Right kidney (tissue), 1 donor: ENCODE measurements at regions not wholly inside any gene's neighbourhood (a gene's known extent, or its start where the extent isn't known, plus 50 kb on each side); places are given as distances from the start of the nearest gene placed in this dataset.

ENCODE experiments used
- DNase-seq: peaks from one replicate; pipeline ENCODE4 v3.0.0-alpha.2; 2016

DNA sequence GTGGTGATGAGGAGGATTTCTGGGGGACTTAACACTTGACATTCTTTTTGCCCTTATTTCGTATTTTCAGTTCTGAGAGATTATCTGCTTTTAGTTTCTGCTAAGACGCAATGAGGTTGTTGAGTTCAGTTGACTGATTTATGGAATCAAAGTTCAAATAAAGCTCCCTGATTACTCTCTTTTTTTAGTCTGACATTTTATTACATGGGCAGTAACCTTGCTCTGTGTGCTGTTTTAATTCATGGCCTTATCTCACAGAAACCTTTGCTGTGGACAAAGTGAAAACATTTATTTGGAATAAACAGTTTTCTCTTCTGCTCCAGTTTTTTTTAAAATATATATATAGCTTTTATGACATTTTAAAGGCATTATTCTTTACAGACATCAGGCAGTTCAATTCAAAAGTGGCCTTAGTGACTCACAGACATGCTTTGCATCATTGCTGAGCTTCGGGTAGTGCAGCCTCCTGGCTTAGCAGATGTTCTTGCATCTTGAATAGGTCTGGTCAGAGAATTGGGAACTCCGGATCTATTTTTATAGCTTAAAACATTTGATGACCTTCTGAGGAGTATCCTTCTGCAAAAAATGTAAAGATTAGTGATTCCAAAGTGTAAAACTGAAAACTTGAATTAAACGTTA is 162.9 kb downstream of the FAM170A start:
- DNase-seq: peak; percentile 14

DNA sequence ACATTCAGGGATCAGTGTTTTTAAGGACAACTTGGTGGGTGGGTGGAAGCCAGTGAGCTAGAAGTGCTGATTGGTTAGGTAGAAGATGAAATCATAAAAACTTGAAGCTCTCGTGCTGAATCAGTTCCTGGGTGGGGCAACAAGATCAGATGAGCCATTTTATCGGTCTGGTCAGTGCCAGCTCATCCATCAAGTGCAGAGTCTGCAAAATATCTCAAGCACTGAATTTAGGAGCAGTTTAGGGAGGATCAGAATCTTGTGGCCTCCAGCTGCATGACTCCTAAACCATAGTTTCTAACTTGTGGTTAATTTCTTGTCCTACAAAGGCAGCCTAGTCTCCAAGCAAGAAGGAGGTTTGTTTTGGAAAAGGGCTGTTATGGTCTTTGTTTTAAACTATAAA is 166.4 kb downstream of the FAM170A start:
- no peak for DNase-seq

DNA sequence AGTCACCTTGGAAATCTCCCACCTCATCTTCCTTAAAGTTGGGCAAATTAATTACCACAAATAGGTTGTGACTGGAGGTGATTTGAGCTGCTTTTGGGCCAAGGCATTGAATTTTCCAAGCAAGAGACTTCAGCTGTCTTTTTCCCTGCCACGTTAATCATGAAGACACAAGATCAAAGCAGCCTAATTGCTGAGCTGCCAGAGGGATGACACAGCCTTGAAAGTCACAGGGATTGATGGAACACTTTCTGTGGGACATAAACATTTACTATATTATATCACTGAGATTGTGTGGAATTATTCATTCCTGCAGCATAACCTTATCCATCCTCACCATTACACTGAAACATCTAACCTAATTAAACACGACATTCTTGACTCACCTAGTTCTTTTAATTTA is 172.2 kb downstream of the FAM170A start:
- no peak for DNase-seq

DNA sequence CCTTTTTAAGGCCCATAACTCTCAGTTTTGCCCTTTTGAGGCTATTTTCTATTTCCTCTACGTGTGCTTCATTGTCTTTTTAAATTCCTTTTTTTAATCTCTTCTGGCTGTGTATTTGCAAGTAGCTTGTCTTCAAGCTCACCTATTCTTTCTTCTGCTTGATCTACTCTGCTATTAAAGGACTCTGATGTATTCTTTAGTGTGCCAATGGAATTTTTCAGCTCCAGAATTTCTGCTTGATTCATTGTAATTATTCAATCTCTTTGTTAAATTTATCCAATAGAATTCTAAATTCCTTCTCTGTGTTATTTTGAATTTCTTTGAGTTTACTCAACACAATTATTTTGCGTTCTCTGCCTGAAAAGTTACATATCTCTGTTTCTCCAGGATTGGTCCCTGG is 178.7 kb downstream of the FAM170A start:
- DNase-seq: no peak

- no peak for DNase-seq
Measured at GRCh38 chr5:119808474-119808873, 179.1 kb downstream of the FAM170A start.

DNA sequence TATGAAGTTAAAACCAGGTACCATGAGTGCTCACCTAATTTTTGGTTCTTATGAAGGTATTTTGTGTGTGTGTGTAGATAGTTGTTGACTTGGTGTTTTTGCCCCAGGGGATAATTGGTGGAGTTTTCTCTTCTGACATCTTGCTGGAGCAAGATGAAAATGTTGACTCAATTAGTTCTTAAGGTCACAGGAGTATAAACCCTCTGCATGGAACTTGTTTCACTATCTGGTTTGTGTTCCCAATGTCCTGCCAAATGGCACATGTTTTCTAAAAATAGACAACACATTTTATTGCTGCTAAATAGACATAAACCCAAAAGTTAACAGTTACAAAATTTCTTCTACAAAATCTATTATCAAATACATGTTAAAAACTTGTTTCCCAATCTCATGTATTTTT is 180.9 kb downstream of the FAM170A start:
- DNase-seq: no peak

DNA sequence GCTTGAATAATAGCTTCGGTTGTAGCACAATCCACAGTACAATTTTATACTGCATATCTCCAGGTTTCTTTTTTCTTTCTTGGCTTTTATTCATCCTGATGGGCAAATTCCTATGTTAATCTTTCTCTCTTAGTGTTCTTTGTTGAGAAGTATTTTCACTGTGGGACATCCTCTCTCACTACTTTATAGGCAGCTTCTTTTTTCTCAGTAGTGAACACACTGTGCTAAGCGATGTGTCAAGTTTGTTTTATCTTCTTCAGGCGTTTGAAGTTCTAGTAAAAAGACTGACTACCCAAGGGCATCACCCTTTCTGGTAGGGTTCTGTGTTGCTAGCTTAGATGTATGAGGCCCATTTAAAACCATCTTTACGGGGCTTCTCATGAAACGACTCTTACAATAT is 182.1 kb downstream of the FAM170A start:
- DNase-seq: no peak

- no peak for DNase-seq
Measured at GRCh38 chr5:119814655-119815054, 185.3 kb downstream of the FAM170A start.

DNA sequence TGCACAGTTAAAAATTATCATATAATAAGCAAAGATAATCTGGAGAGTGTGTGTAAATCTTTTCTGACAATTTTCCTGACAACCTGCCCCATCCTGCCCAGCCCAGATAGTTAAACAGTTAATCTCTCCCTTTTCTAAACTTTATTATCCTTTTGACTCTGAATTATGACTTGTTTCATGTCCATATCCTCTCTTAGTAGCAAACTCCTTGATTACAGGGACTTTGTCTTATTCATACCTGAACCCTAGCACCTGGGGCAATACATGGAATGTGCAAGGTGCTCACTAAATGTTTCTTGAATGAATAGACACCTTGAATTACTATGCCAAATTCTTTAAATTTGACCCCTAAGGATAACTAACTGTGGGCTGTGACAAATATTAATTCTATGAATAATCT is 186.7 kb downstream of the FAM170A start:
- DNase-seq: no peak

DNA sequence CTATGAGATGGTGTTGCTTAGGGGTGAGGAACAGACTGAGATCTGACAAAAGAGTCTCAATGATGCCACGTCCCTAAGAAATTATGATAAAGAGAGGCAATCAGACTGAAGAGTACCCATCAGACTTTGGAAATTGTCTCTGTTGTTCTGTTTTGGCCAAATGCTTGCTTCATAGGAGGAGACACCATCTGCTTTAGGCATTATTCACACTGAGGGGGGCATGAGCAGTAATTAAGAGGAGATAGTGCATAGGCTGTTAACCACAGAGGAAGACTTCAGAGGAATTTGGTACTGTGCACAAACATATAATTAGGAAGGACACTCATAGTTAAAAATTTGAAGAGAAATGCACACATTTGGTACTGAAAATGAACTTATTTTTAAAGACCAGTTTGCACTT is 190.7 kb downstream of the FAM170A start:
- no peak for DNase-seq

DNA sequence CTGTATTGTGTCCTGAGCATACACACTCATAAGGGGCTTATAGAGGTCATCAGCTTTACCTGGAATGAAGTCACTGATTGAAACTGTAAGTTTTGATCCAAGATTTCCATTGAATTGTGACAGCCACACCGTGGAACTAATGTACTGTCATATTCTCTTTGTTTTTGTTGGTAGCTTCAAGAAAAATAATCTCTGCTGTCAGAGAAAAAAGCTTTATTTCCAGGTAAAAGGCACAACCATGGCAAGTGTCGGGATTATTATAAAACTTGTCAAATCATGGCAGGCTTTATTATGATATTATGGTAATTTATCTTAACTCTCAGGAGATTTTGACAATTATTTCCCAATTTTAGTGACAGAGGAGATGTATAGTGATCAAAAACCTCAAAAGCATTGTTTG is 191.2 kb downstream of the FAM170A start:
- no peak for DNase-seq

- DNase-seq: no peak
Measured at GRCh38 chr5:119828541-119828940, 199.2 kb downstream of the FAM170A start.

DNA sequence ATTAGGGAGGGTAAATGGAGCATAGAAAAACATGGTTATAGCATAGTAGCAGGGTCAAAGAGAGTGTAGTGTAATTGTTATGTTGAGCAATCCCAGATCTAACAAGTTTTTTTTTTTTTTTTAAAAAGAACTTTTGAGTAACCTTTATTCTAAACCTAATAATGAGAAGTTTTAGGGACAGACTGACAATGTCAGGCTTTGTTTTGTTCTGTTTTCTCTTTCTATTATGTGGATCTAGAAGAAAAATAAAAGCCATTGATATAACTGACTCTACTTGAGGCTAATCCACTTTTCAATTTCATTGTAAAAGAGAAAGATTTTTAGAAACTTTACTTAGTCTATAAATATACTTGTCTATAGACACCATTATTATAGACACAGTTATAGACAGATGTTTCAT is 200.0 kb downstream of the FAM170A start:
- DNase-seq: no peak

DNA sequence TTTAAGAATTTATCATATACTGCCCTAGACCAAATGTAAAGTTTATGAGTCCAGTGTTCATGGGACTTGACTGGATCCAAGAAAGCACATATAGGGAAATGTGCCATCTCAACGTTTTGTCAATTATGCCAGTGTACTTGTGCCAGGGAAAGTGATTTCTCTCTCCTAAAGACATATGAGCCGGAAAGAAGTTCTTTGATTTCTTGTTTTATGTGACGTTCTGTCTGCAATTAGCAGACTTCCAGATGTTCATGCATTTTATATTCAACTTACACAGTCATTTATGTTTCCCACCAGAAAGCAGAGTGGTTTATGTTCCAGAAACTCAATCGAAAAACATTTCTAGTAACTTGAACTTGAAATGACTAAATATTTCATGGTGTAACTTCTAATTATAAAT is 203.8 kb downstream of the FAM170A start:
- DNase-seq: no peak

DNA sequence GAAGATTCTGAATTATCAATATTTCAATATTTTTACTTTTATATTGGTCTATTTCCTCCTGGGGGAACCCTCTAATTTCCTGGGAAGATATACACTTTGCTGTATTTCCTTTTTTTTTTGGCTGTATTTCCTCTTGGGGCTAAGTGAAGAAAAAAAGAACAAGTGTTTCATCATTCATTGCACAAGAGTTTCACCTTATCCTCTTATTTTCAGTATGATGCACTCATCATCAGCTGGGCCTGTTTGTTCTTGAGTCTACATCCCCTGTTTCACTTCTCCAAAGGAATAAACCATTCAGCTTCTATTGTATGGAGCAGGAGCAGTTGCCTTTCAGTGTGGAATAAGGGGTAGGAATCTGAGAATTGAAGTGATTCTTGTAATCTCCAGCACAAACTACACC is 210.8 kb downstream of the FAM170A start:
- no peak for DNase-seq

DNA sequence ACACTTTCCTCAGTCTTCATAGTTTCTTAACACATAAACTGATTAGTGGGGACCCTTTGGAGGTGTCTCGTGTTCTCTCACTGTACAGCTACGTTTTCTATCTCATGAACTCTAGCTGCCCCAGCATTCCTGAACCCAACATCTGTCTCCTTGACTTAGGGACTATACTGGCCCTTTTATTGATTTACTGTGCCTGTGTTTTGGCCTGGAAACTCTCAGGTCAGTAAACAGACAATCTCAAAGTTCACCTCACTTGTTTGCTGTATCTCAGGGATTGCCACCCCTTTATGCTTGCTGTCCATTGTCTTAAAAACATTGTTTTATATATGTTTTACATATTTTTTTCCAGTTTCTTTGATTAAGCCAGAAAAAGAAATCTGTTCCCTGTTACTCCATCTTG is 222.8 kb downstream of the FAM170A start:
- no peak for DNase-seq

DNA sequence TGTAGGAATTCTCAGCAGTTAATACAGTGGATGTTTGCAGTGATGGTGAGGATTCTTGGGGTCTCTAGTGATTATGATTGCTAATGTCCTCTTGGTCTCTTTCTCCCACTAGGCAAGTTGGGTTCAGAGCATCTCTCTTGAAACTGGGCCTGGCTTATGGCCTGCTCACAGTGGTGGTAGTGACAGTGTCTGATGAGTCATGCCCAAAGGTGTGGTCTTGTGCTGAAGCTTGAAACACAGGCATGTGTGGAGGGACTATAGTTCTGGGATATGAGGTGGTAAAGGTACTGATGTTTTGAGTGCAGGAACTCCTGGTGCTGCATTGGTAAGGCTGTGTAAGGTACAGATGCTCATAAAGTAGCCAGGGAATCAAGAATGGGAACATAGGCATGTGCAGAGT is 231.1 kb downstream of the FAM170A start:
- no peak for DNase-seq

DNA sequence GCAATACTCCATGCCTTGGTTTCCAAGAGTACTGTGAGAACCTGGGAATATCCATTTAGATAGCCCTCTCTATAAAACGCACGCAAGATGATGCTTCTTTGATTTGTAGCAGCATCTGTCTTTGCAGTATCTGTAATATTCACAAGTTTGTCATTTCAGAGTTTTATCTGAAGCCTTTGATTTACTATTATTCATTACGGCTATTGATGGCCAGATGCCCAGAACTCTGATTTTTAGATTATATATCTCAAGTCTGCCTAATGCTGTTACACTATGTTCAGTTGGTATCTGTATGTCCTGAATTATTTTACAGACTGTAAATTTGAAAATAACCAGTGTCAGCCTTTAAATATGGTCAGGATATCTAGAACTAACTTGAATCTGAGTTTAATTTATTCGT is 233.3 kb downstream of the FAM170A start:
- DNase-seq: no peak

DNA sequence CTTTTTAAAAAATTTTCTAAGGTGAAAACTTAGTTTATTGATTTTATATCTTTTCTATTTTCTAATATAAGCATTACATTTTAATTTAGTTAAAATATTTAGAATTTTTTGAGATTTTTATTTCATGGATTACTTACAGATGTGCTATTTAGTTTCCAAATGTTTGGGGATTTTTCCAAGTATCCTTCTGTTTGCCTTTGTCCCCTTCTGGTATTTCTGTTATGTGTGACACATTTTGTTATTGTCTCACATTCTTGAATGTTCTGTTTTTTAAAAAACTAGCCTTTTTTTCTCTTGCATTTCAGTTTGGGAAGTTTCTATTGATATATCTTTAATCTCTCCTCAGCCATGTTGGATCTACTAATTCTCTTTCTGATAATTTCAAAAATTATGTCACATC is 234.9 kb downstream of the FAM170A start:
- DNase-seq: no peak

DNA sequence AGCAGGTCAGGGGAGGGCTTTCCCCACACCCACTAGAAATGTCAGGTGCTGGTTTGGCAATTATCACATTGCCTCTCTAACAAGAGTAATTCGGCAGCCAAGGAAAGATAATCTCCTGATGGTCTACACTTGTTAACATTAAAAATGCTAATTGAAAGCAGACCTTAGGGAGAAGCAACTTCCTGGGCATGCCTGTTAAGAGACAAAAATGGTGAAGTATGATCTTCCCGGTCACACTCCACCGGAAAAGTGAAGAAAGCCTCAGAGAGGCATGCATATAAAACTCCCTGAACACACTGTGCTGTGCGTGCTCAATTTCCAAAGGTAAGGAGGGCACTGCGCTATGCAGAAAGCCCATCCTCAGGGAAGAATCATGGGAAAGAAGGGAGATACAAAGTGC is 244.3 kb downstream of the FAM170A start:
- DNase-seq: no peak

DNA sequence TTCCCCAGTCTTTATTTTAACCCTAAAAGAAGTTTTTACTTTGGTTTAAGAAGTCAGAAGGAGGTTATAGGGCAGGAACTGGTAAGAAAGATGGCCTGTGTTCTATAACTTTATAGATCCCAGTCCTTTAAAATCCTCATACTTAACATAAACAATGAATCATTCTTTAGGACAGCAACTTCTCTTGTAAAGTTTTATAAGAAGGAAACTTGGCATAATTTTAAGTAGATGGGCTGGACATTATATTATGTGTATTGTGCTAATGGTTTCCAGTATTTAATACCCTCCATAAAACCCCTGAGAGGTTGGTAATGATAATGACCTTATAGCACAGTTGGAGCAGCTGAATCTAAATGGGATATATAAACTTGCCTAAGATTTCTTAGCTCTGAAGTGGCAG is 247.2 kb downstream of the FAM170A start:
- no peak for DNase-seq

GRCh38 chr5:119878712-119879111 is 249.4 kb downstream of the FAM170A start:
- DNase-seq: no peak

GRCh38 chr5:119879446-119879845 is 250.1 kb downstream of the FAM170A start:
- no peak for DNase-seq

DNA sequence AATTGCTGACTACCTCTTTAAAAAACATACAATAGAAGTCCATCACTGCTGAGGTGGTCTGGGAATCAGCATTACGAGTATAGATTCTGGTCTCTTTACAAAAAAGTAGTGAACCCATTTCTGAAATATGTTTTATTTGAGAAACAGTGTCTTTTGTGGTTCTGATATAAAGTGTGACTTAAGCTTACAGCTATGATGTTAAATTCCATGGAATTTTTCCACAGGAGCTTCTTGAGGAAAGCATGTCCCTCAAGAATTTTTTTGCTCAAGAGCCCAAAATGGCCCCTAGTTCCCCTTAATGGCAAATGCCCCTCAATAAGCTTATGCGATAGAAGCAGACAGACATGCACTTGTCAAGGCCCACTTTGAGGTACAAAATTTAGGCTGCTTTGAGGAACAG is 265.7 kb downstream of the FAM170A start:
- no peak for DNase-seq

DNA sequence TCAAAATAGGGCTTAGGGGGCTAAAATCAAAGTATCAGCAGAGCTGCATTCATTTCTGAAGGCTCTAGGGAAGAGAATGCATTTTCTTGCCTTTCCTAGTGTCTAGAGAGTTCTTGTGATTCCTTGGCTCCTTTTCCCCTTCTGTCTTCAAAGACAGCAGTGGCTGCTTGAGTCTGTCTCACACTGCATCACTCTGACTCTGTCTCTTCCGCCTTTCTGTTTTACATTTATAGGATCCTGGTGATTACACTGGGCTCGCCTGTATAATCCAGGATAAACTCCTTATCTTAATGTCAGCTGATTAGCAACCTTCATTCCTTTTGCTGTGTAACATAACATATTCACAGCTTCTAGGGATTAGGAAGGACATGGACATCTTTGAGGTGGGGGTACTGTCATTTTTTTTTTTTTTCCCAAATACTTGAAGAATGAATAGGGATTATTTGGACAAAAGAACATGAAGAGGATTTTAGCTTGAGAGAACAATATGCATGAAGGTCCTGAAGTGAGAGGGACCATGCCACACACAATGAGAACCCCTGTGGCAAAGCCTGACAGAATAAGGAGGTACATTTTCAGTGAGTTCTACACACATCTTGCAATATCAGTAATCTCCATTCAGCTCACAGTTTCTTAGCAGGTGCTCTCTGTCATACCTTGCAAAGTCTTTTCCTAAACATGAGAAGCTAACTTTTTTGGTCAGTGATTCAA is 267.6 kb downstream of the FAM170A start:
- DNase-seq: no peak
